T-helper 2 cell (primary cell): ENCODE measurements at regions not wholly inside any gene's neighbourhood (a gene's known extent, or its start where the extent isn't known, plus 50 kb on each side); places are given as distances from the start of the nearest gene placed in this dataset.
A peak's percentile ranks its signal among the peaks of the same experiment; 100 is the strongest.
"Not testable (repeated sequence)": the region's sequence is repeated elsewhere in the genome, so short reads cannot be mapped to it uniquely, and the experiment has no call there.

Experiments
- DNase-seq, 5 experiments: peaks; one replicate each; pipeline versions ENCODE4 v3.0.0 to v3.0.0-alpha.2; 2012 to 2022

GRCh38 chr22:48061726-48062125, 1299.3 kb downstream of the TBC1D22A start:
- DNase-seq, result no peak

DNA sequence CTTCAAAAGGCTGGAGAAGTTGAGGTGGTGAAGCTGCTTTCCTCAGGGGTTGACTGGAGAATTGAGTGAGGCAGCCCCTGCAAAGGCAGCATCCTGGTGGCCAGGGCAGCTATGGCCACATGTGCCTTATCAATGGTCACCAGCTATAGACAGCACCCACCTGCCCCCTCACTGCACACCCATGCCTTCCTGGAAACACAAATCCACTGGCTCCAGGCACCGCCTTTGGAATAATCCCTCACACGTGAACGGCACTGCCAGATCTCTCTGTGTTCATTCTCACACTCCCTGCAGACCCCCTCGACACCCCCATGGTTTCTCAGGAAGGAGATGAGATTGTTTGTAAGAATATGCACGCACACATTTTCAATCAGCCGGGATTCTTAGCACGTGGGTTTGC, 1297.8 kb downstream of the TBC1D22A start:
- no peak for DNase-seq

- not testable (repeated sequence) for DNase-seq
Observed at GRCh38 chr22:48059521-48059920, 1297.1 kb downstream of the TBC1D22A start.

DNA sequence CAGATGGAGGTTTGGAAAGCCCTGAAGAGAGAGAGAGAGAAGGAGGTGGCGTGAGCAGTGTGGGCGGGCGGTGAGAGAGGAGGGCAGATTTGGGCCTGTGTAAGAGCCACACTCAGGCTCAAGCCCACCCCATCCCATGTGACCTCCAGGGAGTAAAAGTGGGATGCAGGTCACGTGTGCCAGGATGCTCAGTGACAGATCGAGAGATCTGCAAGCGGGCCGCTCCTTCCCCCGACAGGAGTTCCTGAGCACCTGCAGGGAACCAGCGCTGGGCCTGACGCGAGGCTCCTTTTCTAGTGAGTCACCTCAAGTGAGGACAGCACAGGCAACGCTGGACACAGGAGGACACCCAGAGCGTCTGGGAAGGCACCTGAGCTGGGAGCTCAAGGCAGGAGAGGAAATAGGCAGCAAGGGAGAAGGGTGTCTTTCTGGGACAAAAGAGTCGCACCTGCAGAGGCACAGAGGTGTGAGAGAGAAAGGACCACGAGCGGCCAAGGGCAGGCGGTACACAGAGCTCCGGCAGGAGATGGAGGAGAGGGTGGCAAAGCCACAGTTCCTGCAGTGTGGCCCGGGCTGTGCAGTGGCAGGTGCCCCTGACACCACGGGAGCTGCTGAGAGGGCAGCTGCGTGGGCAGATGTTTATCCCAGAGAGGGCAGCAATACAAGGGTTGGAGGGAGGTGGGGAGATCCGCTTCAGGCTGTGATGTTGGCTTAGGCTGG, 1294.8 kb downstream of the TBC1D22A start:
- no peak for DNase-seq

DNA sequence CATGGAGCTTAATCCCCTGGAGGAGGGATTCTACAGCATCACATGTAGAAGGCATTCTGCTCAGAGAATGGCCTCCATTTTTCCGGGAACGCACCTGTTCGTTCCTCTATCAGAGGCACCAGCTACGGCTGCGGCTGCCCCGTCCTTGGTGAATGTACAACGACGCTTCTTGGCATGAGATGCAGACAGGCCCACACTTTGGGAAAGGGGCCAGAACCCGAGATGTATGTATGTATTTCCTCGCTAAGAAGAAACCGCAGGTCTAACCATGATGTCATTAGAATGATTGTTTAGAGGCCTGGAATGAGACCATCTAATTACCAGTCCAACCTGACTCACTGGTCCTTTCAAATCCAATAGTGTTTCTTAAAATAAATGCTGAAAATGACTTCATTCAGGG, 1293.4 kb downstream of the TBC1D22A start:
- DNase-seq, result no peak

DNA sequence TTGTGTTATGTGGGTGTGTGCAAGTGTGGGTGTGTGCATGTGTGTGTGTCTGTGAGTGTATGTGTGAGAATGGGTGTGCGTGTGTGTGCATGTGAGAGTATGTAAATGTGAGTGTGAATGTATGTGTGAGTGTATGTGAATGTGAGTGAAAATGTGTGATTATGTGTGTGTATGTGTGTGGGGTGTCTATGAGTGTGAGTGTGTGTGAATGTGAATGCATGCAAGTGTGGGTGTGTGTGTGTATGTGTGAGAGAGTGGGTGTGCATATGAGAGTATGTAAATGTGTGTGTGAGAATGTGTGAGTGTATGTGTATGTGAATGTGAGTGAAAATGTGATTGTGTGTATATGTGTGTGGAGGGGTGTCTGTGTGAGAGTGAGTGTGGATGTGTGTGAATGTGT, 1292.7 kb downstream of the TBC1D22A start:
- DNase-seq, result no peak

- no peak for DNase-seq
Observed at GRCh38 chr22:48054596-48054995, 1292.1 kb downstream of the TBC1D22A start.

GRCh38 chr22:48053973-48054372, 1291.5 kb downstream of the TBC1D22A start:
- DNase-seq, result no peak

GRCh38 chr22:48053486-48053885, 1291.0 kb downstream of the TBC1D22A start:
- no peak for DNase-seq

DNA sequence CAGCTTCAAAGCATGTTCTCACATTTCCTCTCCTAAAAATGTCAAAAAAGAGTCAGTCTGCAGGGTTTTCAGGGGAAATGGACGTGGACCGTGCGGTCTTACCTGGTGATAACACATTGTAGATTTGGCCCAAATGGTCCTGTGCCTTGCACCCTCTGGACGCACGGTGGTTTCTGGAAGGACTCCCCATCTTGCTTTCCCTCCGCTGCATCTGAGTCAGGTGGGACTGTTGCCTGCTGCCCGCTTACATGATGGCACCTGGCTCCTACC, 1290.1 kb downstream of the TBC1D22A start:
- DNase-seq, result no peak

DNA sequence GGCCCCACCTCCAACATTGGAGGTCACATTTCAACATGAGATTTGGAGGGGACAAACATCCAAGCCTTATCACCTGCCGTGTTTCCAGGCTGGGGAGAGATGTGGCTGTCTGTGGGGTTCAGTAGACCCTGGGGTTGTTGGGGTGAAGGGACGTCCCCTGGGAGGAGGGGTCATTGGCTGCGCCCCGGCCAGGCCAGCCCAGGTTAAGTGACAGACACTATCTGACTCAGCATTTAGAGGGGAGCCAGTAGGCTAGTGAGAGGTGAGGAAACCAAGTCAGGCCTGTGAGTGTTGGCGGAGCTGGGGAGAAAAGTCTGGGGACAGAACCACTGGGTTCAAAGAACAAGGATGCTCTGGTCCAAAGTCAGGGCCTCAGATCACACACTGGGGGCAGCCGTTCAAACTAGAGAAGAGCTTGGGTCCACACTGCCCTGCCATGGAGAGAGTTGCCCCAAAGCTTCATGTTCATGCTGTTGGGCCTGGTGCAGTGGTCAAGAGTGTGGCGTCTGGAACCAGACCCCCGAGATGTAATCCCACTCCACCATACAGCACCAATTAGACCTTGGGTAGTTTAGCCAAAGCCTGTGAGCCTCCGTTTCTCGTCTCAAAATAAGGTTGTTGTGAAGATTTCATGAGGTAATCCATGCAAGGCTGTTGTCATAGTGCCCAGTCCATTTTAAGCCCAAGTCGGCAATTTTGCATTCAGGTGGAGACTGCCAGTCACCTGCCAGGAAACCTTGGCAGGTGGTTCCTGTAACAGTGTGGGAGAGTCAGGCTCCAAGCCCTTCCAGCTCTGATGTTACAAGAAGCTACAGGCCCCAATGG, 1289.6 kb downstream of the TBC1D22A start:
- no peak for DNase-seq

DNA sequence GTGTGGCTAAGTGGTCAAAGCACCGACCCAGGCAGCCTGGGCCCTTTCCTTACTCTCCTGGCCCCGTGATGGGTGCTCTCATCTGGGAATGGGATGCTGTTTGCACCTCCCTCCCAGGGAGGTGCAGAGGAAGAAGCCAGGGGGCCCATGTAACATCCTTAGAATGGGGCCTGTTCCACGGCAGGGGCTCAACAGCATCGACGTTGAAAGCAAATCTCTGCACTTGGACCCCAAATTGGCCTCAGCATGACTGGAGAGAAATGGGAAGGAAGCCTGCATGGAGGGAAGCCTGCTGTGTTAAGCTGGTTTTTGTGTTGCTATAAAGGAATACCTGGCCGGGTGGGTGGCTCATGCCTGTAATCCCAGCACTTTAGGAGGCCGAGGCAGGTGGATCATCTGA, 1288.4 kb downstream of the TBC1D22A start:
- DNase-seq, result no peak

- no peak for DNase-seq
Observed at GRCh38 chr22:48049116-48049515, 1286.7 kb downstream of the TBC1D22A start.

DNA sequence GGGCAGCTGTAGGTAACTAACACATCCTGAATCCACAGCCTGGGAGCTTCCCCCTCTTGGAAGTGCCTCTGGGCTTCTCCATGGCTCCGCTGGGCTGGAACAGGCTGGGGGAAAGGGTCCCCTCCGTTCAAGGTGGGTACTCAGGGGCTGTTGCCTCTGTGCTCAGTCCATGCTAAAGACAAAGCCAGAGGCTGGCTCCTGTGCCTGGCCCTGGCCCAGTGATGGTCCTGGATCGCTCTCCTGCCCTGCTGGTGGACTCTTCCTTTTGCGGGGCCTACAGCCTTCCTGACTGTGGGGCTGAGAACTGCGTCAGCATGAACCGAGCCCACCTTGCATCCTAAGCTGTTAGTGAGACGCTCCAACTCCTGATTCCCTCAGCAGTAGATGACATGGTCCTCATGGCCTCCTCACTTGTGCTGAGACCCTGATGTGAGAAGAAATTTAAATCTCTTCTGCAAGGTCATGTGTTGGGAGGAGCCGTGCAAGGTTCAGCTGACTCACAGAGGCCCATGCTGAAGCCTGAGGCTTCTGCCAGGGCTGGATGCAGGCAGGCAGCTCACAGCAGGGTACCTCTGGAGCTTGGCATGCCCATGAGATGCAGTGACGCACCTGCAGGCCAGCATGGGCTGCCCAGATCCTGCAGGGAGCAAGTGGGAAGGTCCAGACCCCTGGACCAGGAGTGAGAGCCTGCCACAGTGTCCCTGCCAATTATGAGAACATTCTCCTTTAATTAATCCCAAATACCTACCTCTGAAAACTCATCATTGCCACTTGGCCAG, 1285.5 kb downstream of the TBC1D22A start:
- DNase-seq, result no peak

DNA sequence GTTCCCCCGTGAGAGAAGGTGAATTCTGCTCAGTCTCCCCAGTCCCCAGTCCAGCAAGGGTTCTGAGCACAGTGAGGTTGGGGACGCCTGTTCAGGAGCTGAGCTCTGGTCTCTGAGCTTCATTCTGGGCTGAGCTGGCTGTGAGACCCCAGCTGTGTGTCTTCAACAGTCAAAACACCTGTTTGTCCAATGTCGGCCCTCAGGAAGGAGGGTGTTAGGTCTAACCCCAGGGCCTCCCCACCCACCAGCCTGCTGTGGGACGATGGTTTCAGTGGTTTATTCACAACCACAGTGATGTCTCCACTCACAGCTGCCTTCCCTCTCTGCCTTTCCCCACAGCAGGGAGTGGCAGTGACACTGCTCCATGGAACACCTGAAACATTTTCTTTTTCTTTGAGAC, 1282.9 kb downstream of the TBC1D22A start:
- DNase-seq, result peak in 1 of 5 experiments; percentile 9

DNA sequence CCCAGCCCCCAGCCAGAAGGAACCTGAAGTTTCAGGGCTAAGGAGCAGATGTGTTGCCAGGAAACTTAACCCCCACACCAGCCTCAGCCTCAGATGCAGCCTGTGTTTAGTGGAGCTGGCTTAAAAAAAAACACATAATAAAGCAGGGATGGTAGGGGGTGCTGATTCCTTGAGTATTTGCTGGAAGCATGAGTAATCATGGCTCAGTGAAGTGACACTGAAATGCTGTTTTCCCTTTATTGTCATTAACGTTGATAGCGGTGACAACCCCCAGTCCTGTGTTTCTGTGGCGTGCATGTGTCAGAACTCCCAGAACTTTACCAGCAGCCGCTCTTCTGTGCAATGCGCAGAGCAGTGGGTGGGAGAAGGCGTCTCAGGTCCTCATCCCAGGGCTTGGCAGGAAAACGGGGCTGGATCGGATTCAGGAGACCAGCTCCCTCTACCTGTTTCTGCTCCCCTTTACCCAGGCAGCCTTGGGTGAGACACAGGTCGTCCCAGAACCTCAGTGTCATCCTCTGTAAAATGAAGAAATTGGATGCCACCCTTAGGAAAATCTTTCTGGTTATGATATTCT, 1282.1 kb downstream of the TBC1D22A start:
- no peak for DNase-seq

GRCh38 chr22:48043581-48043980, 1281.1 kb downstream of the TBC1D22A start:
- no peak for DNase-seq

DNA sequence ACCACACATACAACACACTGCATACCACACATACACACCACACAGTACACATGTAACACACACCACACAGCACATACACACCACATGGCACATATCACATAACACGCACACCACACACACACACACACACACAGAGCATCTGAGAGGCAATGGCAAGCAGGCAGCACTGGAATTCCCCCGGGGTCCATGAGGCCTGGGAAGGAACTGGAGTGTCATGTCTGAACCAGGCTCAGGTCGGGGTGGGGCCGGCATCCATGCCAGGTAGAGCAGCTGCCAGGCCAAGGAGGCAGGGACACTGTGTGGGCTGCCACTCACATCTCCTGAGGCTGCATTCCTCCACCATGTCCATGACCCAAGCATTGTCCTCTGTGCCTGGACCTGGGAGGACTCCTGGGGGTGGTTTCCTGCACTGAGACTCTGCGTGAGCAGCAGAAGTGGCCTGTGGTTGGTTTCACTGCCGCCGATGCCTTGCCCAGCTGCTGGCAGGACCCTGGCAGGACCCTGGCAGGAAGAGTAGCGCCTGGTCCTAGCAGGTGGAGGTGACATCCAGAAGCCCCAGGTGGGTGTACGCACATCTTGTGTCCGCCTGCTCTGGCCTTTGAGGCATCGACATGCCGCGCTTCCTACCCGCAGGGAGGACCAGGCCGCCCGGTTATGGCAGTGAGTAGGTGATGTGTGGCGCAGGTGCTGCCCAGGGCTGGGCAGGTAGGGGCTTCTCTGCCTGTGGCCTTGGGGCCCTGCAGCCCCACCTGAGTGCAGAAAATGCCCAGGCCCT, 1280.4 kb downstream of the TBC1D22A start:
- DNase-seq, result no peak

DNA sequence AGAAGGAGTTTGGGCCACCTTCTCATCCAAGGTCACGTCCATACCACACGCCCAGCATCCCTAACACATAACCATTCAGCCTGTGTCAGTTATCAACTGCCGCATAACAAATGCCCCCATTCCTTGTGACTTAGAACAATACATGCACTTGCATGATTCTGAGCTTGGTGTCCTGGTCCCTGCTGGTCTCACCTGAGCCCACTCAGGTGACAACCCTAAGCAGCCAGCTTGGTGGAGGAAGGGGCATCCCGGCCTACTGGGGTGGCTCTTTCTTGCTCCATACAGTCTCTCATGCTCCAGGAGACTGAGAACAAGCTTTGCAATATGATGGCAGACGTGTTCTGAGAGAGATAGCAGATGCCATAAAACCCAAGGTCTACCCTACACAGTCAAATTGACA, 1276.9 kb downstream of the TBC1D22A start:
- DNase-seq, result no peak

DNA sequence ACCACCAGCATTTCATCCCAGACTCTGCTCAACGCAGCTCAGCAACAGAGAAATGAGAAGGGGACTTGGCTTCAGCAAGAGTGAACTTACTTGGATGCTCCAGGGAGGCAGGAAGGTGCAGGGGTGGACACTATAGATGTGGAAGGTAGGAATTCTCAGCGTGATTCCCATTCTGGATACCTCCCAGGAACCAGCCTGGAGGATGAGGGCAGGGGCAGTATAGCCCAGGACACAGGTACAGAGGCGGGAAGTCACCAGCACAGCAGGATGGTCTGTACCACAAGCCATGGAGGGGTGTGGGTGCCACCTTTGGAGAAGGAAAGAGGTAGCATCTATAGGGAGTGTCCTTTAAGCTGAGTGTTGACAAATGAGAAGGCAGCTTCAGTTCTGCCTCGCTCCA, 1275.2 kb downstream of the TBC1D22A start:
- no peak for DNase-seq

GRCh38 chr22:48035897-48036296, 1273.4 kb downstream of the TBC1D22A start:
- DNase-seq, result no peak

- DNase-seq, result no peak
Observed at GRCh38 chr22:48031589-48031988, 1269.1 kb downstream of the TBC1D22A start.

DNA sequence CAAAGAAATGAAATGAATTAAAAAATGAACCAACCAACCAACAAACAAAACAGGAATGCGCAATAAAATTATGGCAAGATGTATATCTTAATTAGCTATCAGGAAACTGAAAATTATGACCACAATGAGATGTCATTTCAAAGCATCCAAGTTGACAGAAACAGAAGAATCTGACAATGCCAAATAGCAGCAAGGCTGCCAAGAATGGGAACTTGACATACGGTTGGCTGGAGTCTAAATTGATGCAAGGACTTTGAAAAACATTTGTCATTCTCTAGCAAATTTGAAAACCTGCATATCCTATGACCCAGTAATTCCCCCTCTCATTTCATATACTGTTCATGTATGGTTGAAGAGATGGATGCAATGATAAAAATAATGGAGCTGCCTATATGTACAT, 1262.6 kb downstream of the TBC1D22A start:
- no peak for DNase-seq
